PC-3 (cell line): ENCODE measurements at regions not wholly inside any gene's neighbourhood (a gene's known extent, or its start where the extent isn't known, plus 50 kb on each side); places are given as distances from the start of the nearest gene placed in this dataset.

Experiments
- ATAC-seq: fragments of 200-7000 bp; cut with Tn5 transposase; 2 replicates; pipeline ENCODE4 v1.9.1; 2020; ENCODE audit warnings: mild to moderate bottlenecking, moderate library complexity
- BruUV-seq: library from RNA; stranded (reverse); fragments of 400-500 nt; replicated peaks from 2 replicates; lab custom pipeline; 2021; lab: Mats Ljungman, UMichigan
- CTCF ChIA-PET: fragments of 300-600 bp; sonication (Branson Sonifier 250); formaldehyde crosslinking; loops from one replicate; lab custom pipeline; 2022; ENCODE audit warnings: antibody characterized with exemption; lab: Charles Lee
- POLR2A ChIA-PET: fragments of 300-600 bp; sonication (Branson Sonifier 250); formaldehyde crosslinking; loops from one replicate; lab custom pipeline; 2022; ENCODE audit warnings: antibody characterized with exemption; ENCODE audit not compliant: unreplicated experiment; lab: Charles Lee
- DNase-seq: peaks from one replicate; pipeline ENCODE4 v3.0.0-alpha.2; 2015
- H2AFZ ChIP-seq: fragments of 300-600 bp; sonication (generic); 2 replicates; pipeline ENCODE4 v1.6.0; 2016; ENCODE audit warnings: antibody characterized with exemption, low read length
- H3F3A ChIP-seq: fragments of 300-600 bp; sonication (generic); one replicate; pipeline ENCODE4 v1.6.0; 2017; ENCODE audit warnings: antibody characterized with exemption, low read length, control low read depth, mild to moderate bottlenecking; ENCODE audit not compliant: unreplicated experiment
- H3K27ac ChIP-seq: fragments of 300-600 bp; sonication (generic); 2 replicates; pipeline ENCODE4 v1.5.1; 2016; ENCODE audit warnings: mild to moderate bottlenecking, low read length
- H3K27me3 ChIP-seq: fragments of 300-600 bp; sonication (generic); 2 replicates; pipeline ENCODE4 v1.6.1; 2016; ENCODE audit warnings: low read length, mixed read lengths
- H3K36me3 ChIP-seq: fragments of 300-600 bp; sonication (generic); 2 replicates; pipeline ENCODE4 v1.6.1; 2016; ENCODE audit warnings: low read depth, mixed run types, low read length, mixed read lengths
- H3K4me1 ChIP-seq: fragments of 300-600 bp; sonication (generic); 2 replicates; pipeline ENCODE4 v1.5.1; 2016; ENCODE audit warnings: low read length; ENCODE audit not compliant: insufficient read depth
- H3K4me2 ChIP-seq: fragments of 300-600 bp; sonication (generic); 2 replicates; pipeline ENCODE4 v1.6.0; 2016; ENCODE audit warnings: low read length
- H3K4me3 ChIP-seq: fragments of 300-600 bp; sonication (generic); 2 replicates; pipeline ENCODE4 v1.5.1; 2016; ENCODE audit warnings: mild to moderate bottlenecking, low read length, mixed read lengths
- H3K79me2 ChIP-seq: fragments of 300-600 bp; sonication (generic); 2 replicates; pipeline ENCODE4 v1.6.1; 2017; ENCODE audit warnings: low read length, mixed read lengths
- H3K9ac ChIP-seq: fragments of 300-600 bp; sonication (generic); 2 replicates; pipeline ENCODE4 v1.6.0; 2016; ENCODE audit warnings: mild to moderate bottlenecking, low read length
- H3K9me2 ChIP-seq: fragments of 300-600 bp; sonication (generic); replicated peaks from 2 replicates; pipeline ENCODE4 v1.6.1; 2016; ENCODE audit warnings: mixed run types, low read length, mixed read lengths
- H3K9me3 ChIP-seq: fragments of 300-600 bp; sonication (generic); 2 replicates; pipeline ENCODE4 v1.6.1; 2016; ENCODE audit warnings: low read length, mixed read lengths
- H4K20me1 ChIP-seq: fragments of 300-600 bp; sonication (generic); 2 replicates; pipeline ENCODE4 v1.6.1; 2016; ENCODE audit warnings: low read length, mixed read lengths
- CTCF ChIP-seq: fragments of 300-600 bp; sonication (generic); conservative IDR thresholded peaks from 2 replicates; pipeline ENCODE4 v1.5.1; 2017; ENCODE audit warnings: antibody characterized with exemption, low read depth, mild to moderate bottlenecking, low read length
- EZH2 ChIP-seq: fragments of 300-600 bp; sonication (generic); IDR thresholded peaks from one replicate; pipeline ENCODE4 v1.6.1; 2017; ENCODE audit warnings: antibody characterized with exemption, mild to moderate bottlenecking, low read length; ENCODE audit not compliant: unreplicated experiment
- EZH2phosphoT487 ChIP-seq: fragments of 300-600 bp; sonication (generic); IDR thresholded peaks from 2 replicates; pipeline ENCODE4 v1.6.1; 2018; ENCODE audit warnings: mild to moderate bottlenecking, antibody characterized with exemption, low read length, borderline replicate concordance
- intact Hi-C: fragments of 100-400 bp; cut with micrococcal nuclease; formaldehyde crosslinking; loops from 2 replicates; pipeline ENCODE4 v1.9.0; 2023

- Histone ChIP-seq H3K9ac (no peak overlapping the region), H3K4me2 (peak overlapping the region; percentile 84), H3F3A (no peaks in the 10 kb centered on the region), H3K79me2 (no peaks in the 10 kb centered on the region), H3K27me3 (no peaks in the 10 kb centered on the region), H4K20me1 (no peaks in the 10 kb centered on the region), H3K4me1 (peaks cover 41% of the 10 kb centered on the region), H2AFZ (no peak overlapping the region; the same call in 1 of the 2 replicates), H3K27ac (peak overlapping the region; percentile 60), H3K9me2 (no peaks in the 10 kb centered on the region), H3K4me3 (peak overlapping the region; percentile 44), H3K9me3 (no peaks in the 10 kb centered on the region), H3K36me3 (no peaks in the 10 kb centered on the region)
- POLR2A ChIA-PET: no interaction called here
- TF ChIP-seq EZH2: no peak
- no peak for TF ChIP-seq EZH2phosphoT487
- no peak for TF ChIP-seq CTCF
- CTCF ChIA-PET: interaction anchor here (0.6 kb wide), 1 partner anchor 18 kb away, joined by 4 read pairs; no protein-coding TSS in a partner anchor
- BruUV-seq: no TSS peak
- ATAC-seq (no peak; the same call in 1 of the 2 replicates), DNase-seq (peak; percentile 75)
- intact Hi-C loops: loop anchor here (5.0 kb wide), 2 partner anchors 34 to 141 kb away; no protein-coding TSS in a partner anchor
Observed at GRCh38 chr7:12801107-12801506, 113.7 kb downstream of the ARL4A start.

DNA sequence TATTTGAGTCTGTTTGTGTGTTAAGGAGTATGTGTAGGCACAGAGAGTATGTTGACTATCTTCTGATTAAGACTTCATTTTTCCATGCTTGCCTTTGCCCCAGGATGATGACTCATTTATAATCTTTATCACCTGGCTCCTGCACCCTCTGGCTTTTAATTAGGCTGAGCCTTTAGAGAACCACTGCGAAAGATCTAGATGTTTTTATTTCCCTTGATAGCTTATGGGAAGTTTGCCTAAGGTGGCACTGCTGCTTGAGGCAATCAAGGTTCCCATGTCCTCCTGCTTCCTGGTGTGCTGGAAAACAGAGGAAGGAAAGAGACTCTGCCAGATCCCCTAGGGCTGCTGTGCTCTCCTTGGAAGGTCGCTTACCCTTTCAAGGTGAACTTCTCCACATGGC is 114.6 kb downstream of the ARL4A start:
- intact Hi-C loops: loop anchor here (2.0 to 5.0 kb wide), 3 partner anchors 17 to 140 kb away; no protein-coding TSS in a partner anchor
- no TSS peak for BruUV-seq

More for the DNA sequence above, 114.6 kb downstream of the ARL4A start:
- Histone ChIP-seq H3K79me2 (no peaks in the 10 kb centered on the region), H3K9ac (no peak overlapping the region), H3F3A (no peaks in the 10 kb centered on the region), H3K4me1 (peaks cover 41% of the 10 kb centered on the region), H3K36me3 (no peaks in the 10 kb centered on the region), H3K9me3 (no peaks in the 10 kb centered on the region), H3K9me2 (no peaks in the 10 kb centered on the region), H3K4me2 (peak overlapping the region; percentile 84), H2AFZ (no peak overlapping the region), H3K4me3 (peak overlapping the region; percentile 44; the same call in 1 of the 2 replicates), H3K27ac (peak overlapping the region; percentile 60), H4K20me1 (no peaks in the 10 kb centered on the region), H3K27me3 (no peaks in the 10 kb centered on the region)
- DNase-seq (peak; percentile 33), ATAC-seq (peak; percentile 39)
- ChIA-PET POLR2A (interaction anchor here (0.6 kb wide), 1 partner anchor 971 kb away, joined by 3 read pairs; no protein-coding TSS in a partner anchor), CTCF (no interaction called here)
- TF ChIP-seq EZH2phosphoT487 (no peak), CTCF (no peak), EZH2 (no peak)
